ELR (cell line): ENCODE measurements at regions not wholly inside any gene's neighbourhood (a gene's known extent, or its start where the extent isn't known, plus 50 kb on each side); places are given as distances from the start of the nearest gene placed in this dataset.
A peak's percentile ranks its signal among the peaks of the same experiment; 100 is the strongest.
"Not testable (repeated sequence)": the region's sequence is repeated elsewhere in the genome, so short reads cannot be mapped to it uniquely, and the experiment has no call there.

Experiments used
- DNase-seq: peaks from one replicate; pipeline ENCODE4 v3.0.0-alpha.2; 2015; ENCODE audit warnings: low read depth

DNA sequence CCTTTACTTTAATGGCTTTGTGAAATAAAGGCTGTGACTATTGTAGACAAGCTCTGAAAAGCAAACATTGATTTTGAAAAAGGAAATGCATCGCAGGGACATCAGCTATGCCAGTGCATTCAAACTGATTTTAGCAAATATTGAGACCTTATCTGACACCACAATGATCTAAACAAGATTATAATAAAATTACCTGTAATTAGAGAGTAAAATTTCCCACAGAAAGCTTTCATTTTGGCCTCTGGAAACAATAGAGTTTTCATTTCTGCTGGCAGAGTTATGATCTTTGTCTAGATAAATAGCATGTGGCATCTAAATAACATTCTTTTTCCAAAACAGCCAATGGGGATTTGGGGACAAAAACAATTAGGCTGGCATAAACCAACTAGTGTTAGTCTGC lies 650.4 kb upstream of the PRMT6 start:
- no peak for DNase-seq

DNA sequence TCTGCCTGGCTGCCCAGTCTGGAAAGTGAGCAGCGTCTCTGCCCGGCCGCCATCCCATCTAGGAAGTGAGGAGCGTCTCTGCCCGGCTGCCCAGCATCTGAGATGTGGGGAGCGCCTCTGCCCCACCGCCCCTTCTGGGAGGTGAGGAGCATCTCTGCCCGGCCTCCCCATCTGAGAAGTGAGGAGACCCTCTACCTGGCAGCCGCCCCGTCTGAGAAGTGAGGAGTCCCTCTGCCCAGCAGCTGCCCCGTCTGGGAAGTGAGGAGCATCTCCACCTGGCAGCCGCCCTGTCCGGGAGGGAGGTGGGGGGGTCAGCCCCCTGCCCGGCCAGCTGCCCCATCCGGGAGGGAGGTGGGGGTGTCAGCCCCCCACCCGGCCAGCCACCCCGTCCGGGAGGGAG lies 644.2 kb upstream of the PRMT6 start:
- not testable (repeated sequence) for DNase-seq

DNA sequence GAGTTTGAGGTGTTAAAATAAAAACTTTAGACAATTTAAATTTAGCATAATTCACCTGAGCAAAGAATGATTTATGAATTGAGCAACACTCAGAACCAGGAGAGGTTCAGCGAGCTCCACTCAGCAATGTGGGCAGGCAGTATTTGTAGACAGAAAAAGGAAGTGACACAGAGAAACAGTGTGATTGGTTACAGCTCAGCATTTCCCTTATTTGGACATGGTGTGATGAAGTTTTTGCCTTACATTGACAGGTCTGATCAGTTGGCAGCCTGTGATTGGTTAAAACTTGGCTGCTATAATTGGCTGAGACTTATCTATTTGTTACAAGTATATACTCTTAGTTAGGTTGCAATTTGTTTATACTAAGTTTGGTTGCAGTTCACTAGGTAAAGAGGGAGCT lies 621.2 kb upstream of the PRMT6 start:
- no peak for DNase-seq

DNA sequence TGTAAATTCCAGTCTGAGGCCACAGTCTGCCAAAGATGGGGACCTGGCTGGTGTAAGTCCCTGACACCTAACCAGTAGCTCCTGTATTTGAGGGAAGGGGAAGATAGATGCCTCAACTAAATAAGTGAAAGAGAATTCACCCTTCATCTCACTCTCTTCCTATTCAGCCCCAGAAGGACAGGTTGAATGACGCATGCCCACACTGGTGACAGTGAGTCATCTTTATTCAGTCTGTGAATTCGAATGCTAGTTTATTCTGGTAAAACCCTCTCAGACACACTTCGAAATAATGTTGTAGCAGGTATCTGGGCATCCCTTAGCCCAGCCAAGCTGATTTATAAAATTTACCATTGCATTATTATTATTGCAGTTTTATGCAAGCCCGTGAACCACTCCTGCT lies 617.0 kb upstream of the PRMT6 start:
- DNase-seq: no peak

DNA sequence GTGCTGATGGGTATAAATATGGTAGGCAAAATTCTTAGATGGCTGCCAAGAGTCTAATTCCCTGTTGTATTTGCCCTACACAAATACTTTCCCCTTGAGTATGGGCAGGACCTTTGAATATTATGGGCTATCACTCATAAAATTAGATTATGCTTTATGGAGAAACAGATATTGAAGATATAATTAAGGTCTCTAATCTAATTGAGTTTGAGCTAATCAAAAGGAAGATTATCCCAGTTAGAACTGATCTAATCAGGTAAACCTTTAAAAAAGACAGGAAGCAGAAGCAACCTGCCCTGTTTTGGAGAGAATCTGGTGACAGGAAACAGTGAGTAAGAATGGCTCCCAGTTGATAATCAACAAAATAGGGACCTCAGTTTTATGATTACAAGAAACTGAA lies 609.0 kb upstream of the PRMT6 start:
- no peak for DNase-seq

DNA sequence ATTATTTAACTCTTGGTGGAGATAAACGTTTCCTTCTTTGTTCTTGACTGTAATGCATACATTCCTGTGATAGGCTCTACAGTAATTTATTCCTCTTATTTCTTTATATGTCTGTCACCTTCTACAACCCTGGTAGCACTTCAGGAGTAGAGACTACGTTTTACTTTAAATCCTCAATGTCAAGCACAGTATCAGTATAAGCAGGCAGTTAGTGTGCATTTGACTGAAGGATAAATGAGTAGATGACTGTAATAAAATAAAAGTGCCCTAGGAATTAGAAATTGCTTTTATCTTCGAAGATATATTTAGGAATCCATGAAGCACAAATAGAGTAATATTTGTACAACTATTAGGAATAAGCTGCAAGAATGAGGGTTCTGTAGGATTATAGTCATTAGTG lies 599.6 kb upstream of the PRMT6 start:
- no peak for DNase-seq

DNA sequence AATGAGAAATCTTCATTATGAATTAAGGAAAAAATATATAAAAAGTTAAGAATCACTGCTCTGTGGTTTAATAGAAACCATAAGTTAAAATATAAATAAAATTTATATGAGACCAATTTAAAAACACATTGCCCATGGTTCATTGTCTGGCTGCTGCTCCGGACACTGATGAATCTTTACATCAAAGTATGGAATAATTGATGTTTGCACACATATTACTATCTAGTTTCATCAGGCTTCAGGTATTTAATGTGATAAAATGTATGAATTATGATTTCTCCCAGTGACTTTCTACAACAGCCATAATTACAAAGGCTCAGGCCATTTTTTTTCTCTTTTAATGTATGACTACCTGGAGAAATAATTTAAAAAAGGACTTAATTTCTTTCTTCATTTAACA lies 599.1 kb upstream of the PRMT6 start:
- no peak for DNase-seq

DNA sequence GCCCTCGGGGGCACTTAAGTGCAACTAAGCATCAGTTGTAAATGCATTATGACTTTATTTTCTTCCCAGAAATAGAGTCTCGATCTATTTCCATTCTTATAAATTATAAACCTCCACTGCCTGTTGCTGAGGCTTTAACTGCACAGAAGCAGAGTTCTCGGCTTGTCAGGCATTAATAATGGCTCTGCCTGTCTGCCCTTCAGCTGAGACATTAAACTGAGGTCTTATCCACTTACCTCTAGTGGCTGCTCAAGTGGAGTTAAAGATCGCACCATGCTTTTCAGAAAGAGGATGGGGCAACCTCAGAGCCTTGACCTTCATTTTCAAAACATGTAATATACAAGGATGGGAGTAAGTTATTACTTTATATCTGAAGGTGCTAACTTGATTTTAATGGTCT lies 597.6 kb upstream of the PRMT6 start:
- no peak for DNase-seq

DNA sequence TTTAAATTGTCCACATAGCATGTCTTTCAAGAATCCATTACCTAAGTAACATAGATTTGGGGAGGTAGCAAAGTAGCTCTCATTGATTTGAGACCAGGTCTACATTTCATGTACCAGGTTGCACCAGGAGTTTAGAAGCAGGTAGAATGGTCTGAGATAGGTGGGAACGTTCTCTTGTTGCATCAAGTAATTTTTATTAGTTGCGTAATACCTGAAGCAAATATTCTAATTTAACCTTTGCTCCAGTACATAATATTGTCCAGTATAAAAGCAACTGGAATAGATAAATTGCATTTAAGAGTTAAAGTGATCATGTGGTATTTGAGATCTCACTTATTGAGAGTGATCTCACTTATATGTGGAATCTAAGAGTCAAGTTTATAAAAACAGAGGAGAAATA lies 597.1 kb upstream of the PRMT6 start:
- DNase-seq: no peak

DNA sequence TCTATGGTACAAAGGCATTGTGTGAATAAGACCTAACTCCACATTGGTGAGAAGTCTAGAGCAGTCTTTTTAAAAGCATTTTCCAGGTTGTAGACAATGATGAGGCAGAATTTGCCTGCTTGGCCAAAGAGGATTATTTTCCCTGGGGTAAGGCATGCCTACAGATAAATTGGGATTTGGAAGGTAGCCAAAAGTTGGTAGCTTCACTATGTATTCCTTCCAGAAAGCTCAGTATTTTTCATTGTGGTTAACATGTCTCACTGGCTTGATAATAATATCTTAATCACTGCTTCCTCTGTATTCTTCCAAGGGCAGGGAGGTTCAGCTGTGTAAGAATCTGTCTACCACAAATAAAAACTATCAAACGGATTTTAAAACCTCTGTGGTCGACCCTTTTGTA lies 590.8 kb upstream of the PRMT6 start:
- peak; percentile 2 for DNase-seq

DNA sequence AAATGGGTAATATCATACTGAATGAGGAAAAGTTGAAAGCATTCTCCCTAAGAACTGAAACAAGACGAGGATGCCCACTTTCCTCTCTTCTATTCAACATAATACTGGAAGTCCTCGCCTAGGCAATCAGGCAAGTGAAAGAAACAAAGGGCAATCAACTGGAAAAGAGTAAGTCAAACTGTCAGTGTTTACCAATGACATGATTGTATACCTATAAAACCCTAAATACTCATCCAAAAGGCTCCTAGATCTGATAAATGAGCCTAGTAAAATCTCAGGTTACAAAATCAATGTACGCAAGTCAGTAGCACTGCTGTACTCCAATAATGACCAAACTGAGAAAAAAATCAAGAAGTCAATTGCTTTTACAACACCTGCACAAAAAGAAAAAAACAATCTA lies 575.8 kb upstream of the PRMT6 start:
- no peak for DNase-seq

DNA sequence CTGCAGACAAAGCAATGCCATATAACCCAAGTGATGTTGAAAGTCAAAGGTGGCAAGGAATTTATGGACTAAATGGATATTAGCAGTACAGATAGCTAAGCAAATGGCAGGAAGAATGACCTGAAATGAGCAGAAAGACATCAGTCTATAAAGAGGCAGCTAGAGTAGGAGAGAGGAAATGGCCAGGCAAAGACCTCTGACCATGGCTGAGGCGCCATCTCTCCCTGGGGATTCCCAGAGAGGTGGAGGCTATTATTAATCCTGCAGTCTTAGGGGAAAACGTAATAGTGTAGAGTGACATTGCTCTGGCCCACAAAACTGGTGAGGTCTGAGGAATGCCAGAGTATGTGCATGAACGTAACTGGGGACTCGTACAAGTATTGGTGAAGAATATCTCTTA lies 563.6 kb upstream of the PRMT6 start:
- DNase-seq: no peak

DNA sequence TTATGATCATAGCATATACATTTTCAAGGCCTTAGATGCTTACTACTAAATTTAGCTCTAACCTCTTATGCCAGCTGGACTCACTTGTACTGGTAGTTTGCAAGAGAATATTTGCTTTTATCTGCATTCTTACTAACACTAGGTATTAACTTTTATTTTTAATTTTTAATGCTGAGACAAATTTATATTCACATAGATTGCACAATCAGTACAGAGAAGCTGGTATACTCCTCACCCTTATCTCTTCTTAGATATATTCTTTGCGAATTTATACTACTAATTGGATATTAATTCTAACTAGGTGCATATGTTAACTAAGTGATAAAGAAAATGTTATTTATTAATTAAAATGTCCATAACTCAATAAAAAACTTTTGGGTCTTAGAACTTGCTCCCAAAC lies 561.8 kb upstream of the PRMT6 start:
- DNase-seq: no peak

DNA sequence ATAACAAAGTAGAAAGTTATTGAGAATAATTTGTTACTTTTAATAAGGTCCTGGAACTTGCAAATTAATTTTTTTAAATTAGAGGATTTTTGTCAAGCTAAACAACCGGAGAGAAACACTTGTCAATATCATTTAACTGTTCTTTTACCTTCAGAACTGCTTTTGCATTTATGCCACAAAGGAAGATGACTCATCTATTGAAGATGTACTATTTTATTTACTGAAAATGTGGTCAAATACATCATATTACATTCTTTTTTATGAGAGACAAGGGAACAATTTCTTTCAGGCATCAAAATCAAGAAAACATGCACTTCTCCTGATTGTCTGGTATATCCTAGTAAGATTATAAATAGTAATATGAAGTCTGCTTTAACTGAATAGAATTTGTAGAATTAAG lies 558.2 kb upstream of the PRMT6 start:
- DNase-seq: peak; percentile 43

DNA sequence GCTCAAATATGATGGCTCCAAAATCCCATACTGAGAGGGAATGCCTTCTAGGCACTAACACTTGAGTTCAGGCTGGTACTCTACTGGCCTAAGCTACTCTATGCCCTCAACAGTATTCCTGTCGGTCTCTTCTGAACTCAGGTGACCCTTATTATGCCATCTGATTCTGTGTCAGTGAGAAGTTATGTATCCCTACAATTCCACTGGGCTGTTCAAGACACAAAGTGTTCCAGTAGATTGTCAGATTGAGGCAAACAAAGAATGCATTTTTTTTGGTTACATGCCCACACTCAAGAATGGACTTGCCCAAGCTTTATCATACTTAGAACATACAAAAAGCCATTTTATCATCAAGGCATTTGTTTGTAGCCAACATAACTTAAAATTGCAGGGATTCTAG lies 553.8 kb upstream of the PRMT6 start:
- no peak for DNase-seq

DNA sequence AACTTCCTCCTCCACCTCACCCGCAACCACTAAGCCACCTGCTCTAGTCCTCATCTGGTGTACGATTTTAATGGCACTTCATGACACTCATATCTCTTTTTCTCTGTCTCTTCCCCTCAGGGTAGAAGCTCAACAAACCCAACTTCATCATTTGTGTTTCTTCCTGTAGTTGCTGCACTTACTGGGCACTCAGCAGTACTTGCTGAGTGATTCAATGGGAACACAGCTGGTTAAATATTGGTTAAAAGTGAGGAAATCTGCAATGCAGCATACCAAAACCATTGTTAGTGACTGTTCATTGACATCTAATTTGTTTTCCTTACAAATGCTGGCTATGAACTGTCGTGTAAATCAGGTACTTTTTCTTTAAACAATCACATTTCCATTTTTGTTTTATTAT lies 541.1 kb upstream of the PRMT6 start:
- DNase-seq: no peak

DNA sequence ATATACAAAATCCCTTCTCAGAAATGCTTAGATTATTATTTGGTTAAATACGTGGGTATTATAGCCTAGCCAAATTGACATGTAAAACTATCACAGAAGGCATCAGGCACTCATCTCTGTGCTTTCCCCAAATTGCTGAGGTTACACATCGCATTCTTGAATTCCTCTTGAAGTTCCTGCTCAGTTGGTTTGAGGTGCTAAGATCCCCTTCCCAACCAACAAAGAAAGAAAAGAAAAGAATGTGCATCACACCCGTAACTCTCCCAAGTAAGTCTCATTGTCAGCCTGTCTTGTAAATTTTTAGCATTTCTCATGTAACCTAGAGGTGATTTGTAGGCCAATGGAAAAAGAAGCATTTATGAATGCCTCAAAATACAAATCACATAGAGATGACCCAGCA lies 539.2 kb upstream of the PRMT6 start:
- no peak for DNase-seq

DNA sequence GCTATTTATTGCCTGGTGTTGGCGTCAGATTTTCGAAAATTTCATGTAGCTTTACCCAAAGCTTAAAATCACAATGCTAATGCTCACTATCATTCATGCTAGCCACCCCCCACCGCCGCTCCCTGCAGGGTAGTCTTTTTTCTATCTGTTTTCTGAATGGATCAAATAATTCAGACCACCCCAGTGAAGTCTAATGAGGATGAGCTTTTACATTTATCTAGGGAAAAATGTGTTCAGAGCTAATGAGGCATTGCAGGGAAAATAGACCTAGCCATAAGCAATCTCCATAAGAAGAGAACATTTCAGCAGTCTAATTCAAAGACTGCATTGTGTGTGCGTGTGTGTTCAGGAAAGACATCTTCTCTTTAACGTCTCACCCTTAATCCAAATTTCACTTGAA lies 533.0 kb upstream of the PRMT6 start:
- DNase-seq: no peak

DNA sequence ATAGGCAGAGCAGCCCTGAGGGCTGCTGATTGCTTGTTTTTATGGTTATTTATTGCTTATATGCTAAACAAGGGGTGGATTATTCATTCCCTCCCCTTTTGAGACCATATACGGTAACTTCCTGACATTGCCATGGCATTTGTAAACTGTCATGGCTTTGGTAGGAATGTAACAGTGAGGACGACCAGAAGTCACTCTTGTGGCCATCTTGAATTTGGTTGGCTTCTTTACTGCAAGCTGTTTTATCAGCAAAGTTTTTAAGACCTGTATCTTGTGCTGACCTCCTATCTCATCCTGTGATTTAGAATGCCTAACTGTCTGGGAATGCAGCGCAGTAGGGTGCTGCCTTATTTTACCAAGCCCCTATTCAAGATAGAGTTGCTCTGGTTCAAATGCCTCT lies 531.8 kb upstream of the PRMT6 start:
- DNase-seq: no peak

DNA sequence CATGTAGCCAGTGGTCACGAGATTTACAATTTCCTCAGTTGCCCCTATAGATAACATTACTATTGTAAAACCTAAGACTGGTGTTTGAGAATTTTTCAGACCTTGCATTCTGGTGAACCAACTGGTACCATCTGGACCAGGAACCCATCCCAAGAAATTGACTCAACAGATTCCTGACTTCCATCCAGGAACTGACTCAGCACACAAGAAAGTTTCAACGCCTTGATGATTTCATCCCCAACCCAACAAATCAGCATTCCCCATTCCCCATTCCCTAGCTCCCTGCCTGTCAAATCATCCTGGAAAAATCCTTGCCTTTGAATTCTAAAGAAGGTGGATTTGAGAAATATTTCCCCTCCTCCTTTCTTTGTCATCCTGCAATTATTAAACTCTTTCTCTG lies 529.8 kb upstream of the PRMT6 start:
- peak; percentile 73 for DNase-seq

DNA sequence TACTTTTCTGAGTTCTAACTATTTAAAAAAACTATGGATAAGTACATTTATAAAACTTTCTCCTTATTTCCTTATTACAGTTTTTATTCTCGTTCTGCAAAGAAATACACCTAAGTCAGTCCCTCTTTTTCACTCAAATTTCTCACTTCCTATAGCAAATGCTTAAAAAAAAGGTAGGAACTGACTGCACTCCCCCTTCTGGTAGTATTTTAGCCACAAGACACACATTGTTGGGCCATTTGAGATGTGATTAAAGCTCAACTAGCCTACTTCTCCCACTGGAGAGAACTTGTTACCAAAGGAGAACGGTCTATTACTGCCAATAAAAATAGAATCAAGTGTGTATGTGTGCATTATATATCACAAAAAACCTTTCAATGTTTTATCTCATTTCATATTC lies 521.9 kb upstream of the PRMT6 start:
- DNase-seq: peak; percentile 19

DNA sequence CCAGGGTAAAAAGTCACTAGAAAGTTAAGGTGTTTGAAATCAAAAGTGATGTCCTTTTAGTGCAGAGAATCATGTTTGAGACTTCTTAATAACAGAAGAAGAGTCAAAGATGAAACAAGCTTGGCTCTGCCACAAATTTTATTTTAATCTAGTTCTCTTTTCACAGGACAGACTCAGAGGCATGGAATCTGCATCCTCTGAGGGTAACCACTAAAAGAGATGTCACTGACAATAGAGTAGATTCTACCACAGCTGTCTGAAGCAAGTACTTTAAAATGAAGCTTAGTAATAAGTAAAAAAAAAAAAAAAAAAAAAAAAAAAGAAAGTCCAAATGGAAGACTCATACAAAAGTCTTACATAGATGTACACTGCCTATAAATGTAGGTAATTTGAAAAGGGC lies 519.7 kb upstream of the PRMT6 start:
- peak; percentile 48 for DNase-seq

DNA sequence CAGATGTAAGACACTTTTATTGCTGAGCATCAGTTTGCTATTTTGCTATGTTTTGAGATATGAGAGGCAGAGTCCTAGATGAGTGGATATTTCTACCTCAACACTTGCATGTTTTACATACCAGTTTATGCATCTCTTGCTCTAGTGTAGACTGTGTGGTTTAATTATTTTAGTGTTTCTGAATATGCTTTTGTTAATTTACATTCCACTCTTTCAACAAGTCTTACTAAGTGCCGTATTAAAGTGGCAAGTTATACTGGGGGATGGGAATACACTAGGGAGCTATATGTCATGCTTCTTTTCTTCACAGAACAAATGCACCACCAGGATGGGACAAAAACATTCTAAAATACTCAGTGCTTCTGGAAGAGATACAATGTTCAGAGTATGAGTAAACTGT lies 507.7 kb upstream of the PRMT6 start:
- DNase-seq: no peak

DNA sequence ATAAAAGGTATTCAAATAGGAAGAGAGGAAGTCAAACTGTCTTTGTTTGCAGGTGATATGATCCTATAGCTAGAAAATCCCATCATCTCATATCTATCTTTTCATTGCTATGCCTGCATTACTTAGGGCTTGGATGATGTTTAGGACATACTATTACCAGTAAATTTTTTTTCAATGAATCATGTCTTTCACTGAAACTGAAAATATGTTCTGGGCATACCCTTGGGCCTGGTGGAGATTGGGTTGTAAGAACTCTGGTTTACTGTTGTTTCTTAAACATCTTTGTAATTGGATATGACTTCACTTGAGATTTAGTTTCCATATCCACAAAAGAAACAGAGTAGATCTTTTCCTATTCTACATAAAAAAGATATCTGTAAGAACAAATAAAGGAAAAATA lies 502.2 kb upstream of the PRMT6 start:
- peak; percentile 35 for DNase-seq

DNA sequence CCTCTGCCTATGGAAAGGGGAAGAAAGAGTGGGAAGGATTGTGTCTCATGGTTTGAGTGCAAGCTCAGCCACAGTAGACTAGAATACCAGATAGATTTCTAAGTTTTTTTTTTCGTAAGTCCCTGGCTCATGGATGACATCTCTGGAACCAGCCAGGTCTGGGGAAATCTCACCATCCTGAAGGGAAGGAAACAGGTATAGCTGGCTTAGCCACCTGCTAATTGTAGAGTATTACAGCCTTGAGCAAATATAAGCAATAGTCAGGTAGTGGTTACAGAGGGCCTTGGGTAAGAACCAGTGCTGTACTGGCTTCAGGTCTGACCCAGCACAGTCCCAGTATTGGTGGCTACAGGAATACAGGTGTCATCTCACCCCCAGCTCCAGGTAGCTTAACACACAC lies 500.9 kb upstream of the PRMT6 start:
- DNase-seq: no peak

DNA sequence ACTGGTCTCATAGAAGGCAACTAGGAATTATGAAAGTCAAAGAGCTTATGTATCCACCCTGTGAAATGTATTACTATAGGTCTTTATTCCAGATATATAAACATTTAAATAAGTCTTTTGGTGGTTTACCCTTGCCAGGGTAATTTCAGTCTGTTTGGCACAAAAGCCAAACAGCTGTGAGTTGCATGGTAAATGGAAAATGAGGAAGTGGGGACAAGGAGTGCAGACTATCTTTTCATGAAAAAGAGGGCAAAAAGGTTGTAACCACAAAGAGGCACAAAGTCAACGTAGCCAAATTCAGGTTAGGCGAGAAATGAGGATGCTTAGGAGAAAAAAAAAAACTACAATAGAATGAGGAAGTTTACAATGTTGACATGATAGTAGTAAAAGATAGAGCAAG lies 492.3 kb upstream of the PRMT6 start:
- no peak for DNase-seq
